ENCODE measurements at regions not wholly inside any gene's neighbourhood (a gene's known extent, or its start where the extent isn't known, plus 50 kb on each side); places are given as distances from the start of the nearest gene placed in this dataset.

GRCh38 chr3:110473405-110473804, 598.2 kb upstream of the NECTIN3 start:
- in situ Hi-C loops (cut with HindIII; ENCODE audit: low sequenced_read_pairs) = no loop called here
- DNase-seq (ENCODE audit: low read depth, low spot score) = no peak
- no peak overlapping the region for H3K4me3 ChIP-seq (ENCODE audit: low read depth, low read length)
- TF ChIP-seq CTCF (IDR thresholded peaks at IDR 0.05; ENCODE audit: low read depth, low read length) = no peak

GRCh38 chr3:110474397-110474796, 597.2 kb upstream of the NECTIN3 start:
- in situ Hi-C loops (cut with HindIII; ENCODE audit: low sequenced_read_pairs) = no loop called here
- TF ChIP-seq CTCF (IDR thresholded peaks at IDR 0.05; ENCODE audit: low read depth, low read length) = no peak
- H3K4me3 ChIP-seq (ENCODE audit: low read depth, low read length) = no peak overlapping the region
- no peak for DNase-seq (ENCODE audit: low read depth, low spot score)

GRCh38 chr3:110478377-110479054, 593.1 kb upstream of the NECTIN3 start:
- no peak overlapping the region for H3K4me3 ChIP-seq (ENCODE audit: low read depth, low read length)
- no peak for DNase-seq (ENCODE audit: low read depth, low spot score)
- TF ChIP-seq CTCF (IDR thresholded peaks at IDR 0.05; ENCODE audit: low read depth, low read length) = no peak
- in situ Hi-C loops (cut with HindIII; ENCODE audit: low sequenced_read_pairs) = no loop called here

- in situ Hi-C loops (cut with HindIII; ENCODE audit: low sequenced_read_pairs) = no loop called here
- TF ChIP-seq CTCF (IDR thresholded peaks at IDR 0.05; ENCODE audit: low read depth, low read length) = no peak
- no peak overlapping the region for H3K4me3 ChIP-seq (ENCODE audit: low read depth, low read length)
- no peak for DNase-seq (ENCODE audit: low read depth, low spot score)
Observed at GRCh38 chr3:110479731-110480130, 591.9 kb upstream of the NECTIN3 start.

GRCh38 chr3:110485389-110485788, 586.2 kb upstream of the NECTIN3 start:
- no peak for DNase-seq (ENCODE audit: low read depth, low spot score)
- no peak overlapping the region for H3K4me3 ChIP-seq (ENCODE audit: low read depth, low read length)
- in situ Hi-C loops (cut with HindIII; ENCODE audit: low sequenced_read_pairs) = no loop called here
- no peak for TF ChIP-seq CTCF (IDR thresholded peaks at IDR 0.05; ENCODE audit: low read depth, low read length)

GRCh38 chr3:110487840-110488239, 583.8 kb upstream of the NECTIN3 start:
- in situ Hi-C loops (cut with HindIII; ENCODE audit: low sequenced_read_pairs) = no loop called here
- TF ChIP-seq CTCF (IDR thresholded peaks at IDR 0.05; ENCODE audit: low read depth, low read length) = no peak
- DNase-seq (ENCODE audit: low read depth, low spot score) = no peak
- no peak overlapping the region for H3K4me3 ChIP-seq (ENCODE audit: low read depth, low read length)
